ENCODE measurements at regions not wholly inside any gene's neighbourhood (a gene's known extent, or its start where the extent isn't known, plus 50 kb on each side); places are given as distances from the start of the nearest gene placed in this dataset.

GRCh38 chr13:111451402-111451801, 131.0 kb downstream of the TEX29 start:
- Mint-ChIP-seq H3K9me3 (ENCODE audit: low read depth) (peaks cover 15% of the 10 kb centered on the region), H3K36me3 (ENCODE audit: insufficient read depth) (peaks cover 3% of the 10 kb centered on the region), H3K4me3 (ENCODE audit: low read depth) (no peak overlapping the region), H3K27ac (no peak overlapping the region), H3K27me3 (peaks cover 21% of the 10 kb centered on the region), H3K4me1 (ENCODE audit: low read depth) (no peaks in the 10 kb centered on the region)
- TF ChIP-seq, protein P1, sequence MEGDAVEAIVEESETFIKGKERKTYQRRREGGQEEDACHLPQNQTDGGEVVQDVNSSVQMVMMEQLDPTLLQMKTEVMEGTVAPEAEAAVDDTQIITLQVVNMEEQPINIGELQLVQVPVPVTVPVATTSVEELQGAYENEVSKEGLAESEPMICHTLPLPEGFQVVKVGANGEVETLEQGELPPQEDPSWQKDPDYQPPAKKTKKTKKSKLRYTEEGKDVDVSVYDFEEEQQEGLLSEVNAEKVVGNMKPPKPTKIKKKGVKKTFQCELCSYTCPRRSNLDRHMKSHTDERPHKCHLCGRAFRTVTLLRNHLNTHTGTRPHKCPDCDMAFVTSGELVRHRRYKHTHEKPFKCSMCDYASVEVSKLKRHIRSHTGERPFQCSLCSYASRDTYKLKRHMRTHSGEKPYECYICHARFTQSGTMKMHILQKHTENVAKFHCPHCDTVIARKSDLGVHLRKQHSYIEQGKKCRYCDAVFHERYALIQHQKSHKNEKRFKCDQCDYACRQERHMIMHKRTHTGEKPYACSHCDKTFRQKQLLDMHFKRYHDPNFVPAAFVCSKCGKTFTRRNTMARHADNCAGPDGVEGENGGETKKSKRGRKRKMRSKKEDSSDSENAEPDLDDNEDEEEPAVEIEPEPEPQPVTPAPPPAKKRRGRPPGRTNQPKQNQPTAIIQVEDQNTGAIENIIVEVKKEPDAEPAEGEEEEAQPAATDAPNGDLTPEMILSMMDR (IDR thresholded peaks at IDR 0.05; ENCODE audit: unreplicated experiment), result no peak
- DNase-seq (ENCODE audit: low spot score, unreplicated experiment), result no peak

DNA sequence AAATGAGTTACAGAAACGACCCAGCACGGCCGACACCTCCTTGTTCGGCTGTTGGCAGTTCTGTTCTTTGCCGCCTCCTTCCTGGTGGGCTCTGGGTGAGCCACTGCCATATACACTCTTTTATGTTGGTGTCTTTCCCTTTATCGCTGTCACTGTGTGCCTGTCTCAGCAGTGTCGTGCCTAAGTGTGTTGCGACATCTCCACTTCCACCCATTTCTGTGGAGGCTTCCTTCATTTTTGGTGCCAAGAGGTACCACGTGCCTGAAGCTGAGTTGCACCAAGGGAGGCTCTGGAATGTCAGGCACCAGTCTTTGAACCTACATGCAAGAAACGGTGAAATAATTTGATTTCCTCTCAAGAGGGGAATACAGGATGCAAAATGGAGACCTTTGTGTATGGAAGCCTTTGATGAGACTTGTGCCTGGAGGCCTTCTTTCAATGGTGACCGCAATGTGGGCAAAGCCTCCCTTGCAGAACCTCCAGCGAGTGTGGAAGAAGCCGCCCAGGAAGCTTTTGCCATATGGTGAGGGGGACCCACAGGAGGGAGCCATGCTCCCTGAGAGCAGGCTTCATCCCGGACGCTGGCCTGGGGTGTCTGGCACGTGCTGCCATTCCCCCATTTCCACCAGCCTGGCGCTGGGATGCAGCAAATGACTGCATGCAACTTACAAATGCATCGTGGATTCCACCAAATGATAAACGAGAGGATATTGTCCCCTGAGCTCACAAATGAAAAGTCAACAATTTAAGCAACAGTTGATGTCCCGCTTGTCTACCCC, 136.2 kb downstream of the TEX29 start:
- no peak overlapping the region for H3K27ac Mint-ChIP-seq
- no peak overlapping the region for H3K4me3 Mint-ChIP-seq (ENCODE audit: low read depth)
- TF ChIP-seq, protein P1 (IDR thresholded peaks at IDR 0.05; ENCODE audit: unreplicated experiment), result no peak
- no peaks in the 10 kb centered on the region for H3K36me3 Mint-ChIP-seq (ENCODE audit: insufficient read depth)
- peaks cover 12% of the 10 kb centered on the region for H3K9me3 Mint-ChIP-seq (ENCODE audit: low read depth)
- DNase-seq (ENCODE audit: low spot score, unreplicated experiment), result no peak
- no peaks in the 10 kb centered on the region for H3K4me1 Mint-ChIP-seq (ENCODE audit: low read depth)
- H3K27me3 Mint-ChIP-seq, result peaks cover 29% of the 10 kb centered on the region

GRCh38 chr13:111458001-111458531, 137.6 kb downstream of the TEX29 start:
- peaks cover 12% of the 10 kb centered on the region for H3K9me3 Mint-ChIP-seq (ENCODE audit: low read depth)
- TF ChIP-seq, protein P1 (IDR thresholded peaks at IDR 0.05; ENCODE audit: unreplicated experiment), result no peak
- no peak overlapping the region for H3K27ac Mint-ChIP-seq
- peaks cover 23% of the 10 kb centered on the region for H3K27me3 Mint-ChIP-seq
- H3K4me3 Mint-ChIP-seq (ENCODE audit: low read depth), result no peak overlapping the region
- DNase-seq (ENCODE audit: low spot score, unreplicated experiment), result no peak
- no peaks in the 10 kb centered on the region for H3K36me3 Mint-ChIP-seq (ENCODE audit: insufficient read depth)
- H3K4me1 Mint-ChIP-seq (ENCODE audit: low read depth), result no peaks in the 10 kb centered on the region

DNA sequence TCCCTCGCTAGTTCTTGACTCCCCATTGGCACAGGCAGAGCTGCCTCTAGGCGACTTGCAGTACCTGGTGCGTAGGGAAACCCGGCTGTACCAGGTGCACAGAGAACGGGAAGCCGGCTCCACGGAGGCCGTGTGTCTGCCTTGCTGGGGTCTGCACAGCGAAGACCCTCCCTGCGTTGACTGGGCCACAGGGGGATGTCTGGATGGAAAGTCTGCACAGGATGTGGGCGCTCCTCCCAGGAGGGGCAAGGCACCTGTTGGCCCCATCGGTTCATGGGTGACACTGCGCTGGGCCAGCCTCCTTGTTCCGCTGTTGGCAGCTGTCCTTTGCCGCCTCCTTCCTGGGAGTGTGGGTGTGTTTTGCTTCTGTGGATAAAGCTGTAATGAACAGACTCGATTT, 138.3 kb downstream of the TEX29 start:
- Mint-ChIP-seq H3K27me3 (peaks cover 27% of the 10 kb centered on the region), H3K36me3 (ENCODE audit: insufficient read depth) (no peaks in the 10 kb centered on the region), H3K9me3 (ENCODE audit: low read depth) (peaks cover 12% of the 10 kb centered on the region), H3K4me1 (ENCODE audit: low read depth) (no peaks in the 10 kb centered on the region), H3K4me3 (ENCODE audit: low read depth) (no peak overlapping the region), H3K27ac (no peak overlapping the region)
- TF ChIP-seq, protein P1 (IDR thresholded peaks at IDR 0.05; ENCODE audit: unreplicated experiment), result no peak
- DNase-seq (ENCODE audit: low spot score, unreplicated experiment), result no peak

DNA sequence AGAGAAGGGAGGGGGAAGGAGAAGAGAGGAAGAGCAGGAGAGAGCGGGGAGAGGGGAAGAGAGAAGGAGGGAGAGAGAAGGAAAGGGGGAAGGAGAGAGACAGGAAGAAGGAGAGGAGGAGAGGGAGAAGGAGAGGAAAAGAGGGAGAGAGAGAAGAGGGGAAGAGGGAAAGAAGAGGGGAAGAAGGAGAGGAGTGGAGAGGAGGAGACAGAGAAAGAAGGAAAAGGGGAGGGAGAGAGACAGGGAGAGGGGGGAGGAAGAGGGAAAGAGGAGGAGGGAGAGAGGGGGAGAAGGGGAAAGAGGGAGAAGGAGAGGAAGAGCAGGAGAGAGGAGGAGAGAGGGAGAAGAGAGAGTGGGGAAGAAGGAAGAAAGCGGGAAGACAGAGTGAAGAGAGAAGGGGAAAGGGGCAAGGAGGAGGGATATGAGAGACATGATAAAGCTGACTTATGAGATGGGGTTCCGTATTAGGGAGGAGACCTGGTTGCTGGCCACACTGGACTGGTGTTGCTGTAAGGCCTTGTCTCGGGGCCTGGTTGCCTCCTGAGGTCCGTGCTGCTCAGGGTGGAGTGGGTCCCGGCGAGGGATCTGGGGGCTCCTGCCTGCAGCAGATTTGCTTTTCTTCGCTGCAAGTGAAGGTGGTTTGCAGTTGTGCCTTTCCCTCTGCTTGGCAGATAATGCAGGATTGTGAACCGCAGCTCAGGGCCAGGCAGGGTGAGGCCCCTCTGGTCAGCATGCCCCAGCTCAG, 139.5 kb downstream of the TEX29 start:
- no peak for DNase-seq (ENCODE audit: low spot score, unreplicated experiment)
- TF ChIP-seq, protein P1 (IDR thresholded peaks at IDR 0.05; ENCODE audit: unreplicated experiment), result no peak
- Mint-ChIP-seq H3K4me1 (ENCODE audit: low read depth) (no peaks in the 10 kb centered on the region), H3K4me3 (ENCODE audit: low read depth) (no peak overlapping the region), H3K27ac (no peak overlapping the region), H3K36me3 (ENCODE audit: insufficient read depth) (no peaks in the 10 kb centered on the region), H3K9me3 (ENCODE audit: low read depth) (peaks cover 8% of the 10 kb centered on the region), H3K27me3 (peaks cover 32% of the 10 kb centered on the region)

All from progenitor cell of endocrine pancreas (in vitro differentiated cells).